DLD1 (cell line): ENCODE measurements at regions not wholly inside any gene's neighbourhood (a gene's known extent, or its start where the extent isn't known, plus 50 kb on each side); places are given as distances from the start of the nearest gene placed in this dataset.

Source experiments
- in situ Hi-C: cut with HindIII; loops from 2 replicates; pipeline ENCODE4 v1.10.0; 2017; ENCODE audit warnings: low sequenced_read_pairs

- in situ Hi-C loops = no loop called here
Observed at GRCh38 chr7:54810401-54810800, 51.4 kb upstream of the SEC61G start.

- in situ Hi-C loops = no loop called here
Observed at GRCh38 chr7:54811041-54811845, 52.2 kb upstream of the SEC61G start.

DNA sequence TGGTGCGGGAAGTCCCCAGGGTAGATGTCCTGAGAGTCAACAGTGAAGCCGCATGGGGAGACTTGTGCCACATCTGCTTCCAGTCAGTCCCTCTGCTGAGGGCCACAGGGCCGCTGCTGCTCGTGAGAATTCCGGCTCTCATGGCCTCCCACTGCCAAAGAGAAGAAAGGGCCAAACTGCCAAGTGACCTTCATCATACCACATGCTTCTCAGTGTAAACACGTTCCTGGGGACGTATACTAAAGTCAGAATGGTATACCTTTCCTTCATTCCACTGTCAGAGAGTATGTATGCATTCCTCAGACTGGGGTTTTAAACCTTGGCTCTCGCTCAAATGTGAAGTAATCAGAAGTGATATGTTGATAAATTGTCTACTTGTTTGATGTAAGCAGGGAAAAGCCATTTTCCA lies 52.8 kb upstream of the SEC61G start:
- in situ Hi-C loops = no loop called here

DNA sequence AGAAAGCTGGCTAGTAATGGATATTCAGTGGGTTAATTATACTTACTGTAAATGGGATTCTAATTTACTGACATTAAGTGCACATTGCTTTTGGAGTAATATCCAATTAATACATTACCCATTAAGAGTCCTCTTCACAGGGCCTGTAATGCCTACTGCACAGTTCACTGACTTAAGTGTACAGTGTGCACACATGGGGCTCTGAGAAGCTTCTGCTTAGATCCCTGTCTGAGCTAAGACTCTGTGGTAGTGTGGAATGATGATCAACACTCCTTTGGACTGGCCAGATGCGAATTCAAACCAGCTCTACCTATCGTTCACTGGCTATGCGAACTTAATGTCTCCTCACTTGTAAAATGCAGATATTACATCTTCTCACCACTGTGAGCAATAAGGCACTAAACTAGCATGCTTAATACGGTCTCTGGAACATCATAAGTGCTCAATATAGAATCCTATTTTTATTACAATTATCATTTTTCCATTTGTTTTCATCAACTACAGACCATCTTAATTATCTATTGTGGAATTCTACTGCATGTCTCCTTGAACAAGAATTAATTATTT lies 53.8 kb upstream of the SEC61G start:
- in situ Hi-C loops = no loop called here

DNA sequence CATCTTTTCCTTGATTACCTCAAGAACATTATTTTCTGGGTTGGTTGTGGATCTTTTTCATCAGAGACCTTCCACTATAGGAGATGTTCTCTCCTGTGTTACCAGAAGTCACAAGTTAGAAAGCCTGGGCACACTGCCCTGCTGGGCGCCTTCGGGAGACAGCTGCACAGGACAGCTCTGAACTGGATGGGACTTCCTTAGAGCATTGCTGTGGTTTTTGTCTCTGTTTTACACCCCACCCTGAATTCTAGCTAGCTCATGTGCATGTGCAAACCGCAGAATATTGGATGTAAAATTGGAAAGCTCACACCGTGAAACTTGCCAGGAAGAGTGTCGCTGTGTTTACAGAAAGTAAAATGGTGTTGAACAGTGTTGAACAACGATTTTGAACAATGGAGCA lies 54.4 kb upstream of the SEC61G start:
- in situ Hi-C loops = no loop called here

DNA sequence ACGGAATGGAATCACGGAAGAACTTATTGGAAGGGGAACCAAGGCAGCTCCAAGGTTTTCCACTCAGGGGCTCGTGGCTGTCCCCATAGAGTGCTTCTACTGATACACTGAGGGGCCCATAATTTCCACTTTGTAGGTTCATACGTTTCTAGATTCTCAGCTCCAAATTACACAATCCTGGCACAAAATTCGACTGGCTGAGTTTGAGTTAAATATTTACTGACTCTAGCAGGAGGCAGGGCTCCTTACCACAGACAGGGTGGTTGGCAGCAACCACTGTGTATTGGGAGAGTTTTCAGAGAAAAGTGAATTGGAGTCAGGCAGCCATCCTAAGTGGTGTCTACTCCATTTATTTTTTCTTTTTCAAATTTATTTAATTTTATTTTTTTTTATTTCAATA lies 55.4 kb upstream of the SEC61G start:
- in situ Hi-C loops = no loop called here

GRCh38 chr7:54817152-54817551 lies 58.1 kb upstream of the SEC61G start:
- in situ Hi-C loops = no loop called here

- in situ Hi-C loops = no loop called here
Observed at GRCh38 chr7:54823776-54824175, 64.8 kb upstream of the SEC61G start.

DNA sequence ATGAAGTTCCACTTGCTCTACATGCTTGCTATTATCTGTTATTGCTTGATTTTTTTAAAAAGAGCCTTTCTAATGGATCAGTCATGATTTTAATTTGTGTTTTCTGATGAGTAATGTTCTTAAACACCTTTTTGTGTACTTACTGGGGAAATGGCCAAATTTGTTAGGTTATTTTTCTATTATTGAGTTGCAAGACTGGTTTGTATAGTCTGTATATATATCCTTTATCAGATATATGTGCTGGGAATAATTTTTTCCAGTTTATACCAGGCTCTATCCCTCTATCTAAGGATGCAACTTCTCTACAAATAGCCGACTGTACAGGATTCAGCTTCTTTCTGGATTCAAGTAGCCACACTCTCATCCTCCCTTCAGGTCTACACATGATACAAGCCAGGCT lies 65.6 kb upstream of the SEC61G start:
- in situ Hi-C loops = no loop called here

GRCh38 chr7:54825368-54825767 lies 66.4 kb upstream of the SEC61G start:
- in situ Hi-C loops = no loop called here

- in situ Hi-C loops = no loop called here
Observed at GRCh38 chr7:54827734-54828133, 68.7 kb upstream of the SEC61G start.

- in situ Hi-C loops = loop anchor here (5.0 kb wide), 1 partner anchor 54 kb away; no protein-coding TSS in a partner anchor
Observed at GRCh38 chr7:54831046-54831643, 72.1 kb upstream of the SEC61G start.

DNA sequence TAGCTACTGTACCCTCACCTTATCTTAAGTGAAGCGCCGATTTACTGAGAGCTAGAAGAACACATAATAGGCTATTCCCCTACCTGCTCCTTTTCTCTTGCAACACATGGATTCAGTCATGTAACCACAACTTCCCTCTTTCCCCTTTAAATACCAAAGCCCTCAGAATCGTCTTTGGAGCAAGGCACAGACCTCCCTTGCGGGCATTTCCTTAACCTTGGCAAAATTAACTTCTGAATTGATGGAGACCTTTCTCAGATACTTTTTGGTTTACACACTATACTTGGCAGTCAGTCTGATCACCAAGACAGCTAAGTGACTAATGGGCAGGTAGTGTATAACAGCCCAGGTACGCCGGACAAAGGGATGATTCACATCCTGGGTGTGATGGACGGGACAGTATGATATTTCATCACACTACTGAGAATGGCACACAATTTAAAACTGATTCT lies 72.7 kb upstream of the SEC61G start:
- in situ Hi-C loops = loop anchor here (5.0 kb wide), 1 partner anchor 54 kb away; no protein-coding TSS in a partner anchor

GRCh38 chr7:54833001-54833467 lies 74.0 kb upstream of the SEC61G start:
- in situ Hi-C loops = loop anchor here (5.0 kb wide), 1 partner anchor 56 kb away; no protein-coding TSS in a partner anchor

- in situ Hi-C loops = no loop called here
Observed at GRCh38 chr7:54837168-54837567, 78.2 kb upstream of the SEC61G start.

DNA sequence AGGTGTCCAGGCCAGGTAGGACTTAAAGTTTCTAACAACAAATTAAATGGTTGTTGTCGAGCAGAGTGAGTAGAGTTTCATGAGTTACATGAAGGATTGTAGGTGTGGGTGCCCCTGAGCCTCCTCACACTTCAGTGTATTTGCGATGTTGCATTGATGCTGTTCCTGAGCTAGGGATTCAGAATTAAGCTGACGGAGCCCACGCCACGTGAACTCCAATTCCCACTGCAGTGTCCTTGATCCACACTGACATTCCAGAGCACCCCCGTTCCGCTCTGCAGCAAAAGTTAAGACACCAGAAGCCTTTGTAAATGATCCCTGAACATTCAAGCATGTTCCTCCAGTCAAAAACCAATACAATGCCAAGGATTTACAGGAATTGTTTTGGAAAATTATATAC lies 78.8 kb upstream of the SEC61G start:
- in situ Hi-C loops = no loop called here

DNA sequence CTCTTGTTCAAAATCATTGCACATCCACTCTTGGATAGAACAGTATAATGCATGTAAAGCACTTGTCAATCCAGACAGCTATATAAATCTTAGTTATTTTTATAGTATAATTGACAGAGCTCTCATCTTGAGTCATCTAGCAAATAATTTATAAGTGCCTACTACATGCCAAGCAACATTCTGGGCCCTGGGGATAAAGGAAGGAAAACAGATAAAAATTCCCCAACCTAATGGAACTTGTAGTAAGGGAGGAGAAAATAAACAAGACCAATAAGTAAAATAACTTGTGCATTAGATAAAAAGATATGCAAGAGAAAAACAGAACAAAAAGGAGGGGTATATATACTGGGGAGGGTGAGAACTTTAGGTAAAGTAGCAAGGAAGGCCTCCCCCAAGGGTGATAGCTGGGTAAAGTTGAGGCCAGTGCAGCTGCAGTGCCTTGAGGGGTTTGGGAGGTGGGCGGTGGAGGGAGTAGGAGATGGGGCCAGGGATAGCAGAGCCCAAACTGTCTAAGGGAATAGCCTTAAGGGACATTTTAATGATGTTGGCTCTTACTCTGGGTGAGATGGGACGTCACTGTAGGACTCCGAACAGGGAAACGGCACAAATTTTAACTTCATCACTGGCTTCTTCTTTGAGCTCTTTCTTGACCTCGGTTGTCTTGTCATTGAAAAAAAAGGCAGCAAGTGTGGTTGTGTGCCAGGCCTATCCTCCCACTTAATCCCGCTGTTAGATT lies 79.3 kb upstream of the SEC61G start:
- in situ Hi-C loops = no loop called here

DNA sequence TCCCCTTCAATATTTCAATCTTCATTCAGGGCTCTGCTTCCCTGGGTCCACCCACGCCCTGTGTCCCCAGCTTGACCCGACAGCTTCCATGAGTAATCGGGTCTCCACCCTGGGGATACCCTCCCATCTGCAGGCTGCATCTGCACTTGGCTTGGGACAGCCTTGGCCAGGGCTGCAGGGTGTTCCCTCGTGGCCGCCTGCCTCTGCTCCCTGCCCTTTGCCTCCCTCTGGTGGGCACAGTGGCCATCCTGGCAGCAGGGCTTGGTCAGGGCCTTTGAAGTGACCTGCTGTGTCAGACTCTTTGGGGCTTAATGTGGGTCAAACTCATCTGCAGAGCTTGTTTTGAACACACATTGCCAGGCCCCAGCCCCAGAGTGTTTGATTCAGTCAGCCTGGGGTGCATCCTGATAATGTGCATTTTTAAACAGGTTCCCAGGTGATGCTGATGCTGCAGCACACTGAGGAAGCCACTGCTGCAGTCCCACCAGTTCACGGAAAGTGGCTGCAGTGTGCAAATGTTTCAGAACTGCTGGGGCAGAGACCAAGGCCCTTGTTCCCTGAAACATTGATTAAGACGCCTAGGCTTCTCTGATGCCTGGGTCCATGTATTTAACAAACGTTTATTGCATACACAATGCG lies 80.7 kb upstream of the SEC61G start:
- in situ Hi-C loops = no loop called here

DNA sequence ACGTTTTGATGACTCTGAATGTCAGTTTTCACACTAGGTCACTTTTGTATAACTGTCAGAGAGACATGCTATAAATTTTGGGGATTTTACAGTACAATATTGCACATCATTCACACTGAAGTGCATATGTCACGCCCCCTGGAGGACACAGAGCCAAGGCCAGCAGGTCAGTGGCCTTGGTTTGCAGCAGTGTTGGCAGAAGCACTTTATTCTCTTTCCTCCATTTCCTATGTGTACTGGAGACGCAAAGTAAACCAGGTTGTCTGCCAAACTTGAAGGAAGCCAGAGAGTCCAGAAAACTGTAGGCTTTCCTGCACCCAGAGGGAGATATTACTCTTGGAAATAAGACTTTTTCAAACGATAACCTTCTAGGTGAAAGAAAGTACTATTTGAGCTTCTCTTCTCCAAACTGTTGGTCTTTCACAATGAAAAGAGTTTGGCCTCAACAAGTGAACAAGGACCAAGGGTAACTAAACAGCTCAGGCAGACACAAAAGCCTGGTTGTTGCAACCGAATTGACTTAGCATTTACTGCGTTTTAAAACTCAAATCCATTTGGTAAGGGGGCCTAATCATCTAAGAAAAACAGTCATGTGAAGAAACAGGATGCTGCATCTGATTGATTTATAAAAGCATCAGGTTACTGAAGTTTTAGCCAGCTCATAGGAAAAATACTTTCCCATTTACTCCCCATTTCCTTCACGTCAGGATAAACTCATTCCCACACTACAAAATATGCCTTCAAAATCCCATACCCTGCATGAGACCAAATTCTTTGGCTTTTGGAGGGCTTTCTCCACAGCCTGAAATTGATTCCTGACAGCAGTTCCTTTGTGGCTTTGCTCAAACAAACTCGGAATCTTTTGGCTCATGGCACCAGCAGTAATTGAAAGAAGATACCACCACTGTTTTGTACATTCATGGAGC lies 83.0 kb upstream of the SEC61G start:
- in situ Hi-C loops = no loop called here
